AG08396 (cell line): ENCODE measurements at regions not wholly inside any gene's neighbourhood (a gene's known extent, or its start where the extent isn't known, plus 50 kb on each side); places are given as distances from the start of the nearest gene placed in this dataset.
"Not testable (repeated sequence)": the region's sequence is repeated elsewhere in the genome, so short reads cannot be mapped to it uniquely, and the experiment has no call there.

Experiments
- DNase-seq: peaks from one replicate; pipeline ENCODE4 v3.0.0; 2012; ENCODE audit warnings: low spot score, mixed read lengths

DNA sequence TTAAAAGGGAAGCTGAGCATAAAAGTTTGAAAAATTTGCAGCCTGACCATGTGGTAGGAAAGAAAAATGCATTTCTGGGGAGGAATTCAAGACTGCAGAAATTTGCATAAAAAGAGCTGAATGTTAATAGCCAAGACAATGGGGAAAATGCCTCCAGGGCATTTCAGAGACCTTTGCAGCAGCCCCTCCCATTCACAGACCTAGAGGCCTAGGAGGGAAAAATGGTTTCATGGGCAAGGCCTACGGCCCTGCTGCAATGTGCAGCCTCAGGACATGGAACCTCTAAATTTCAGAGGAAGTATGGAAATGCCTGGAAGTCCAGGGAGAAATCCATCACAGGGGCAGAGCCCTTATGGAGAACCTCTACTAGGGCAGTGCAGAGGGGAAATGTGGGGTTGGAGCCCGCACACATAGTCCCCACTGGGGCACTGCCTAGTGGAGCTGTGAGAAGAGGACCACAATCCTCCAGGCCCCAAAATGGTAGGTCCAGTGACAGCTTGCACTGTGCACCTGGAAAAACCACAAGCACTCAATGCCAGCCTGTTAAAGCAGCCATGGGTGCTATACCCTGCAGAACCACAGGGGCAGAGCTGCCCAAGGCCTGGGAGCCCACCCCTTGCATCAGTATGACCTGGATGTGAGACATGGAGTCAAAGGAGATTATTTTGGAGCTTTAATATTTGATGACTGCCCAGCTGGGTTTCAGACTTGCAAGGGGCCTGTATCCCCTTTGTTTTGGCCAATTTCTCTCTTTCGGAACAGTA, 243.8 kb downstream of the DNAJB9 start:
- DNase-seq, result no peak

DNA sequence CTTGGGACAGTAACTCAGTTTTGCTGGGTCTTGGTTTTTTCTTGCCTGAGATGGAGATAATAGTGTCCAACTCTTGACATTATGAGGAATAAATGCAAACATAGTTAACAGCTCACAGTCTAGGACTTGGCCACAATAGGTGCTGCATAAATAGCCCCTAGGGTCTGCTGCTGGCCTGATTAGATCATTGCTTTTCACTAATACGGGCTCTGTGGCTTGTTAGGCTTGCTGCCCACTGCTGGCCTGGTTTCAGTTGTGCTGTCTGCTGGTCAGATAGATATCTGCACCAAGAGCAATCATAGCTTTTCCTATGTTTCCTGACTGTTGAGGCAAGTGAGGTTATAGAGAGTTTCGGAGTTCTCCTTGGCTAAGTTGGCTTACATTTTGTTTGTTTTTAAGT, 246.1 kb downstream of the DNAJB9 start:
- DNase-seq, result no peak

DNA sequence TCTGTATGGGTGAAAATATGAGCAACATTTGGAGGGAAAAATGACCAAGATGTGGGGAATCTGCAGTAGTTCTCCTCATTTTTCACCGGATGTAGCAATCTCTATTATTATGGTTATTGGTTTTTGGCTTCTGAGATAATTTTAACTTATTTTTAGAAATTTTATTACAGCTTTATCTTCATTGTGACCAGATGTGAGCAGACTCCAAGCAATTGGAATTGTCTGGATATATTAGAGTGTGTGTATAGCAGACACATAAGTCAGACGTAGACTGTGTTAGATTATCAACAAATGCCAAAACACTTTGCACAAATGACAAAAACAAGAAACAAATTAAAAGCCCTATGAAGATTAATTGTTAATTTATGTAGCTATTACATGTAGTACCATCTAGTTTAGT, 249.1 kb downstream of the DNAJB9 start:
- DNase-seq, result no peak

DNA sequence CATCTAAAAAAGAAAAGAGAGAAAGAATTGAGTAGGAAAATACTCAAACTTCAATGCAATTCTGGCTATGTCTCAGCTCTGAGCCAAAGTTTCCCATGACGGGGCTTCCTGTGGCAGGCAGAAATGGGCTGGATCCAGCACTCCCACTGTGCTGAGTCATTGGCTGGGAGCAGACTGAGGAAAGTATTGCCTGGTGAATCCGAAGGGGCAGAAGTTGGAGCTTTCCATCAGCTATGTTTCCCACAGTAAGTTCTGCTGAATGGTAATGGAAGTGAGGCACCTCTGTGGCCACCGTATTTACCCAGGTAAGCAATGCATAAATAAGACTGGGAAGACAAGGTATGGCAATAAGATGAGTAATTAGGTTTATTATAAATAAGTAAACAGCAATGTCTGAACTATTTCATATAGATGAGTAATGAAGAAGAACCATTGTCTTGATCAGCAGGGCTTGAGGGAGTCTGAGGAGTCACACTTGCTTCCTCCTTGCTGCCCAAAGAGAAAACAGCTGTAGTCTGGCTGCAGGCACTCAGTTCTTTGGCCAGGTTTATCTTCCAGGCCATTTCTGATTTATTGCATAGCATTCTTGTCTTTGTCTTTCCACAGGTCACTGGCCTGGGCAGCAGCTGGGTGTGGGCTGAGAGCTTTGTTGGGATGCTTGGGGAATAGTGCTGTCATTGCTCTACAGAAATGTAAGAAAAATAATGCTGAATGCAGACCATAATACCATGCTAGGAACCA, 255.3 kb downstream of the DNAJB9 start:
- peak; percentile 4 for DNase-seq

DNA sequence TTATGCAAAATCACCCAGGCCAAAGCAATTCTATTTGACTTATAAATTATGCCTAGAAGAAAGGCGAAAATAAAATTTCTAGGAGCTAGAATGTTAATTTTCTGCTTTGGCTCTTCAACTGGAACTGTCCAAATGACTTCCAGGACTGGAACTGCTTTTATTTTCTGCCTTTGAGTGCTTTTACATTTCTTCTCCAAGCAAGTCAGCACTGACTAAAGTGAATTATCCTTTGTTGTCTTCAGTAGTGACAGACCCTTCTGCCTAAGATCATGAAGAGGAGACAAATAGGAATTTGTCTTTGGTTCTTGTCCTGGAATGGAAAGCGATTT, 255.9 kb downstream of the DNAJB9 start:
- no peak for DNase-seq

DNA sequence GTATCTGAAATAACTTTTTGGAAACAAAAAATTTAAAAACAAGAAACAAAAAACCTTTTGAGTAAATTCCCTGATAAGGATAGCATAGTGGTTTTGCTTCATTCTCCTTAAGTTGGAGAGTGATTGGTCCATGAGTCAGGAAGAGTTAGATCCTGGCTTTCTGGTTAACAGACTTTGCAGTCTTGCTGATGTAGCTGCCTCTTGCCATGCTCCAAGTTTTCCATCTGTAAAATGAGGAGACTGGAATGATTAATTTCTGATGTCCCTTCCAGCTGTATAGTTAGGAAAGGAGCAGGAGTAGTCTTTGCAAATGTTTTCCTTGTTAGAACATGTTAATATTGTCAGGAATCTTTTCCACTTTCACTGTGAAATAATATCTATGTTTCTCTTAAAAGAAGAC, 266.6 kb downstream of the DNAJB9 start:
- DNase-seq, result no peak

DNA sequence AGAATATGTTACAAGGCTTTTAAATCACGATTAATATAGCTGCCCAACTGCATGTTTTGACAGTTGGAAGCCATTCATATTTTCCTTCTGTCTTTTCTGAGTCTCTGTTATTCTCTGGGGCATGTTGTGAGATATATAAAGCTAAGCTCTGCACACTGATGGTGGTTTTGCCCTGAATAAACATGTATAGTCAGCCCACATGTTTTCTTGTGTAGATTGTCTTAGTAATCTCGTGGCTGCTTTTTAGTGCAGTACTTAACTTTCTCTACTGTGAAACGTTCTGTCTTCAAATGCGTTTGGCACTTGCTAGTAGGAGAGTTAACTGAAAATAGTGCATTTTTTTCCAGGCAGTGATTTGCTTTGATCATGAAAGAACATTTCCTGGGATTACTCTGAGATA, 268.5 kb downstream of the DNAJB9 start:
- DNase-seq, result no peak

DNA sequence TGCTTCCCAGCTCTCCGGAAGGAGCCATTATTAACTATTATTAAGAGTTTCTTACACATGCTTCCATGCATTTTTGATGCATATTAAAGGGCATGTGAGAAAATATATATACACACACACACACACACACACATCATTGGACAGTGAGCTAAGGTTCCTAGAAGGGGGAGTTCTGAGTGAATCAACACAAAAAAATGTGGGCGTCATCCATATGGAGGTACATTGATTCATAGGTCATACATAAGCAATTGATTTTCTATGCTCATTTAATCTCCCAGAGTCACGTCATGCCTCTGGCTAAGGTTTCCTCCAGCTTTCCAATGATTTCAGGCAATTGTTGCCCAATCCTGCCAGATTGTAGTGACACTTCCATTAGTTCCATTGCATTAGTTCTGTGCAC, 269.4 kb downstream of the DNAJB9 start:
- DNase-seq, result no peak

DNA sequence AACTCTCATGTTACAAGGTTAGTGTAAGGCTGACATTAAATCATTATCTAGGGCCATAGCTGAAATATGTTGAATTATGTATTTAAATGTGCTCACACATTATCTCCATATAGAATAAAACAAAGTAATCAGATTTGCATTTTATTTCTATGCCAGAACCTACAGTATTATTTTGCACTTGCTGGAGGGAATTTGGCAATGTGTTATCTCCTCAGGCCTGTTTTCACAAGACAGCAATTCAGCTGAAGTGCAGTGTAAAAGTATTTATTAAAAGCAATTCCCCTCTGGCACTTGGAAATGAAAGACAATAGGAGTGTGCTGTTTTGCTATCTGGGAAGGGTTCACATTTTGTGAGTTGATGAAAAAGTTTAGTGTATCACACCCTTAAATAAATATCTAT, 276.3 kb downstream of the DNAJB9 start:
- DNase-seq, result no peak

DNA sequence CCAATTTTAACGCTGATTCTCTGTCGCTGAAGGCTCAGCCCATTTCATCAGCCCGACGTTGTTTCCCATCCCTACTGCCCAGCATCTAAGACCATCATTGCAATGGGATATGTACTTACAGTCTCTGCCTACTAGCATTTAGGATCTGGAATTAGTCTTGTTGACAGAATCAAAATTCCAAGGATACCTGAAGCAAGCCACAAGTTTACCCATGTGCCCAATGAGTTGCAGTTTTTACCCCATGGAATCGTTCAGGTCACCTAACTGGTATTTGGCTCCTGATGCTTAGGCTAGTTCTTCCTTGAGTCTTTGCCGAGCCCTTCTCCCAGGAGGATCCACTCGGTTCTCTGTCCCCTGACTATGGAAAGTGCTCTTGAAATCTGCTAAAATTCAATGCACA, 276.8 kb downstream of the DNAJB9 start:
- no peak for DNase-seq

DNA sequence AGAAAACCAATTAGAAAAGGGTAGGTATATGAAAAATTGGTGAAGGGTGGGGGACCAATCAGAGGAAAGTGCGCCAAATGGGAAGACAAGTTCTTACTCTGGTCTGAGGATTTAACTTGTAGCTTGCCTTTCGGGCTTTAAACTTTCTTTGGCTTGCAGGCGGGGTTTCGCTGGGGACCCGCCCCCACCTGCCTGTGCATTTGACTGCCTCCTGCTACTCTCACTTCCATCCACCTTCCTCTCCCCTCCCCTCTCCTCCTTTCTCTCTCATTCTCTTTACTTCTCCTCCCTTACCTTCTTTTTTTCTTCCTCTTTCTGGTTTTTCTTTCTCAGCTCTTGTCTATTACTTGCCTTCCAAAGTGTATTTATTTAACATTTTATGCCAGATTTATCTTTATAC, 278.8 kb downstream of the DNAJB9 start:
- DNase-seq, result no peak

DNA sequence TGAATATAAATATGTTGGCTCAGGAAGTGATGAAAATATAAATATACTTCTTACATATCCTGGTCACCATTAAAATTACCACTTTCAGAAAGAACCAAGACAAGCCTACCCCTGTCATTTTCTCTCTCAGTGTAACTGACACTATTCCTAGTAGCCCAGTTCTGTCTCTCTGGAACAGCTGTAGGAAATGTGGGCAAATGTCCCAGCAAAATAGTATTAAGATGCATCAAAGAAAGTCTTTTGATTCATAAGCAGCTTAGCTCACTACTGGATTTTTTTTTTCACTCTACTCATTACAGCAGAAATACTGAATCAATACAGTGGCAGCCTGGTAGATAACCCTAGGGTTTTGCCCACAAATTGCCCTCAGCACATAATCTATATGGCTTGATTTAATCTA, 290.9 kb downstream of the DNAJB9 start:
- DNase-seq, result no peak

DNA sequence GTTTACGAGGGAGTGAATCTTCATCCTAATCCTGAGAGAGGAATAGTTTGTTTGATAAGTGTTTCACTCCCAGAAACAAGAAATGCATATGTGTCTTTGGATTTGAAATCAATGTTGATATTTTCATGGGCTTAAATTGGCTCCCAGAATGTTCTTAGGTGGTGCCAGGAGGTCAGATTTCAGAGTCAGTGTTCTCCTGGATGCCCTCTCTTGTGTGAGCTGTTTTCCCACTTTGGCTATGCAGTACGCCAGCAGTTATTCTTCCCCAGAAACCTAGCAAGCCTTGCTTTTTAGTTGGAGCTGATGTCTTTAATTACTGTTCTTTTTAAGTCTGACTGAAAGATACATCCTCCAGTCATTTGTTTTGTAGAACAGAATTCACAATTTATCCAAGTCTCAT, 291.4 kb downstream of the DNAJB9 start:
- no peak for DNase-seq

DNA sequence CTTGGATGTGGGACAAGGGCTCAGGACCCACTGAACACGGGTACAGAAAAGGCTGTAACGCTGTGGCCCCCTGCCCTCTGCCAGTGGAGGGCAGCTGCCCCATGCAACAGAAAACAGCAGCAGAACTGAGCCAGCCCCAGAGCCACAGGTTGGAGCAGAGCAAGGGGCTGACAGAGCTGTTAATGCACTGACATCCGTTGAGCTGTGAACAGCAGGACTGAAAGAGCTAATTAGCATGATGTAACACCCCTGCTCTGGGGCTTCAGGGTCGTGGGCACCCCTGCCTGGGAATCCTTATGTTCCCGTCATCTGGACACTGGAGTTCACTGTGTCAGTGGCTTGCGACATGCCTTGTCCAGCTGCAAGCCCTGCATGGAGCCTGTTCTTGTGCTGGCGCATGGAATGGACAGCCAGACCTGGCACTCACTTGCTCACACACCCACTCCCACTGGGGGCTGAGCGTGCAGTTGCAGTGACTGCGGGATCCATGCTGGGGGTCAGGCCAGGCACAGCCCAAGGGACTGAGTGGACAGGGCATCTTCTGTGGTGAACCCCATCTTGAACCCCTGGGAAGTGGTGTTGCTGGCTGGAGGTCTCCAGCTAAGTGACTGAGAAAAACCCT, 293.7 kb downstream of the DNAJB9 start:
- DNase-seq, result no peak

DNA sequence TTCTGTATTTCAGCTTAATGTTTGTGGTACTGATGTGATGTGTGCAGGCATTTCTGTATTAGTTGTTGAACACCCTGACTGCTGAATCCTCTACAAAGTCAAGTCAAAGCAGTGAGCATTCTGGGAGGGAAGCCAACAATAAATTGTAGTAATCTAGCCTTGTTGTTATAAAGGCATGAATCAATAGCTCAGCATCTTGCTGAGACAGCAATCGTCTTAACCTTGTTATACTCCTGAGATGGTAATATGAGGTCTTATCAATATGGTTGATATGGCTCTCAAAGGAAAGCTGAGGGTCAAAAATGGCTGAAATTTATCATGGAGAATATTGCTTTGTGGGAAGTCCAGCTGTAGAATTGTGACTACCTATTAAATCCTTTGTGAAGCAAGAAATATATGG, 299.4 kb downstream of the DNAJB9 start:
- no peak for DNase-seq

DNA sequence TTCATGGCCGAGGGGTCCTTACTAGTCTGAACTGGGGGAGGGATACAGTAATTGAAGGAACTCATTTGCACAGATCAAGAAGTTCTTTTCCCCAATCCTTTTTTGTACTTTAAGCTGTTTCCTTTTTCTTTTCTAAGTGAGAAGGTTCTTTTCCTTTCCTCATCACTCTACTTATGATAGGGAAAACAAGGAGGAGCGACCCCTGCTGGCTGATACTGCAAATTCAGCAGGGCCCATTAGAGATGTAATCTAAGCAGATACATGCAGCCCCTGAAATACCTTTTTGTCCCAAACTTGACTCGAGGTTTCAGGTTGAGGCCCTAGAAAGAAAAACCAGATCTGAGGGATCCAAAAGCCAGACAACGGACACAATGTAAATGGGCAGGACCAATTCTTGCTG, 305.5 kb downstream of the DNAJB9 start:
- DNase-seq, result no peak

DNA sequence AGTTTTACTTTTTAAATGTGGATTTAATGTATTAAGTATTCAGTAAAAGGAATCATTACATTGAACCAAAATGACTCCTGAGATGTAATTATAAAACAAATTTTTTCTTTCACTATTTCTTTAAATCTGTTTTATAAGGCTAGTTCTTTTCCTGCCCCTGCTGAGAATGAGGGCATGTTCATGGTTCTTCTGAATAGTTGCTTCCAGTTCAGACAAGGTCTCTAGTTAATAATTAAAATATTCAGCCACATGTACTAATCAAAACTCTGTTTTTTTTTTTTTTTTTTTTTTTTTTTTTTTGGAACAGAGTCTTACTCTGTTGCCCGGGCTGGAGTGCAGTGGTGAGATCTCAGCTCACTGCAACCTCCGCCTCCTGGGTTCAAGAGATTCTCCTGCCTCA, 321.2 kb downstream of the DNAJB9 start:
- no peak for DNase-seq

DNA sequence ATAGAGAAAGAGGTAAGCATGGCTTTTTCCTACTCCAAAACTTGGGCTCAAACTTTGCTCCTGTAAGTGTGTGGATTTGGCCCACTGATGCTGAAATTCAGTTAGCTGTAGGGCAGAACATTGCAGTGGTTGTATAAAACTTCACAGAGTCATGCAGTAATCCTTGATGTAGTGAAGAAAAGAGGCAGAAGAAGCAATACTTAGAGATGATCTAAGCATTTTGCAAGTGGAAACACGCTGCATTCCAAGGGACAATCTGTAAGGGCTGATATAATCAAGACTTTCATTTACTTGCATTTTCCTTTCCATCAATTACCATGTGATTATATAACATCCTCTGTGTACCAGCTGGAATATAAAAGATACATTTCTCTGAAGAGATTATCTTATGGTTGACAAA, 338.8 kb downstream of the DNAJB9 start:
- DNase-seq, result no peak

DNA sequence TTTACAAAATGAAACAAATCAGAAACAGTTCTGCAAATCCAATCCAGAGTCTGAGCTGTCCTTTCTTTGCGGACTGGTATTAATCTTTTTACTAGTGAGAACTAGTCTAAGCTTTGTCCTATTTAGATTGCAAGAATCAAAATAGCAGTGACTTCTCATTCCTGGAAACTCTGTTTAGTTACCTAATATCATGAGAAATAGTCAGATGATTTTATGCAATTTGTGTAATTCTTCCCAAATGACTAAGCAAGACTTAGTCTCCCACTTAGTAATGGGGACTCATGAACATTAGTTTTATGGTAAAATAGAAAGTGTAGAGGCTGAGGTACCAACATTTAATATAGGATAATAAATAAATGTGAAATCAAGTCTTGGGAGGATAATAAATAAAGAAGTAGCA, 341.3 kb downstream of the DNAJB9 start:
- no peak for DNase-seq

DNA sequence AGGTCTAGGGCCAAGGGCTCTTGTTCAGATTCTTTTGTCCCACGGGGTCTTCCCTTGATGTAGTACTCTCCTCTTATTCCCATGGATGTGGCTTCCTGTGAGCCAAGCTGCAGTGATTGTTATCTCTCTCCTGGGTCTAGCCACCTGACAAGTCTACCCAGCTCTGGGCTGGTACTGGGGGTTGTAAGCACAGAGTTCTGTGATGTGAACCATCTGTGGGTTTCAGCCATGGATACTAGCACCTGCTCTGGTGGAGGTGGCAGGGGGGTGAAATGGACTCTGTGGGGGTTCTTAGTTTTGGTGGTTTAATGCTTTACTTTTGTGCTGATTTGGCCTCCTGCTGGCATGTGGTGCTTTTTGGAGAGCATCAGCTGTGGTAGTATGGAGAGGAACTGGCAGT, 350.8 kb downstream of the DNAJB9 start:
- no peak for DNase-seq

DNA sequence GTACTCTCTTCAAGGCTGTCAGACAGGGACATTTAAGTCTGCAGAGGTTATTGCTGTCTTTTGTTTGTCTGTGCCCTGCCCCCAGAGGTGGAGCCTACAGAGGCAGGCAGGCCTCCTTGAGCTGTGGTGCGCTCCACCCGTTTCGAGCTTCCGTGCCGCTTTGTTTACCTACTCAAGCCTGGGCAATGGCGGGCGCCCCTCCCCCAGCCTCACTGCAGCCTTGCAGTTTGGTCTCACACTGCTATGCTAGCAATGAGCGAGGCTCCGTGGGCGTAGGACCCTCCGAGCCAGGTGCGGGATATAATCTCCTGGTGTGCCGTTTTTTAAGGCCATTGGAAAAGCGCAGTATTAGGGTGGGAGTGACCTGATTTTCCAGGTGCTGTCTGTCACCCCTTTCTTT, 373.4 kb downstream of the DNAJB9 start:
- DNase-seq, result not testable (repeated sequence)

DNA sequence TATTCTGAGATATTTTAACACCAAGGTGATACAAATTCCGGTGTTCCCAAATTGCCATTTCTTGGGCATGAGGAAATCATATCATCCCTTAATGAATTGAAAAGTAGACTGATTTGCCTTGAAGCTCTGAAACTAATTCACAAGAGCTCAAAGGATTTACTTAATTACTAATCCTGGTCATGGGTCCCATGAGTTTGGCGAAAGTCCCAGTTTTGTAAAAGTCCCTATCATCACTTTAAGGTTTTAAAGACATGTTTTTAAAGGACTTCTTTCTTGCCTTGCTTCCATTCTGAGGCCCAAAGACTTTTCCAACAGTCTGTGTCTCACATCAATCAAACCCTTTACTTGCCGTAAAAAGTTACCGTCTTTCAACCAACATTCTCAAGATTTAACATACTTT, 377.9 kb downstream of the DNAJB9 start:
- DNase-seq, result no peak

DNA sequence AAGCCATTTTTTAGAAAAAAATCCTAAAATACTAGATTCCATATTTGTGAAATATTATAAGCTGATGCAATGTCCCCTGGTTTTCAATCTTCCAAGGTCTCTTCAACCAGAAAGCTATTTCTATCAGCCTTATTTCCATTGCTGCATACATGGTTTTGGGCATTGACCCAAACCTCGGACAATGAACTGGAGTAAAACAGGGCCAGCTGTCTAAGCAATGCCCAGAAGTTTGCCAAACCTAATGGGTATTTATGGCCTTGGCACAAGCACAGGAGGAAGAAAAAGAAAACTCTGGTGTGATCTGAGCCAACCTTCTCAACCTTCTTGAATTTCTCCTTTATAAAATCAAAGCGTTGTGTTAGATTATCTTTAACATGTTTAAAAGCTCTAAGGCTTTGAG, 402.3 kb downstream of the DNAJB9 start:
- no peak for DNase-seq

DNA sequence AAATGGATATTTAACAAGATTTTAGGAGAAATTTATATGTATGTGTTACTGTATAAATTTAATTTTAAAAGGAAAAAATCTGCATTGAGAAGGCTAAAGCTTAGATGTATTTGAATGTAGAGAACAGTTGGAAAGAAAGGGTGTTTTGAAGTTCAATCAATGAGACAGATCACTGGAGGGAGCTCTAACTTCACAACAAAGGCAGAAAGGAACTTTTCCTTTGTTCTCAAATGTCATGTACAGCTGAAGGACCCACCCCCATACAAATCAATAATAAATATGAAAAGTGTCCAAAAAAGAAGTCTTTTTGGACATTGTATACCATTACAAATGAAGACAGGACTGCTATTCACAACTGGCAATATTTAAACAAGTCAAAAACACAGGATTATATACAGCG, 403.4 kb downstream of the DNAJB9 start:
- no peak for DNase-seq
